ENCODE measurements at regions not wholly inside any gene's neighbourhood (a gene's known extent, or its start where the extent isn't known, plus 50 kb on each side); places are given as distances from the start of the nearest gene placed in this dataset.

DNA sequence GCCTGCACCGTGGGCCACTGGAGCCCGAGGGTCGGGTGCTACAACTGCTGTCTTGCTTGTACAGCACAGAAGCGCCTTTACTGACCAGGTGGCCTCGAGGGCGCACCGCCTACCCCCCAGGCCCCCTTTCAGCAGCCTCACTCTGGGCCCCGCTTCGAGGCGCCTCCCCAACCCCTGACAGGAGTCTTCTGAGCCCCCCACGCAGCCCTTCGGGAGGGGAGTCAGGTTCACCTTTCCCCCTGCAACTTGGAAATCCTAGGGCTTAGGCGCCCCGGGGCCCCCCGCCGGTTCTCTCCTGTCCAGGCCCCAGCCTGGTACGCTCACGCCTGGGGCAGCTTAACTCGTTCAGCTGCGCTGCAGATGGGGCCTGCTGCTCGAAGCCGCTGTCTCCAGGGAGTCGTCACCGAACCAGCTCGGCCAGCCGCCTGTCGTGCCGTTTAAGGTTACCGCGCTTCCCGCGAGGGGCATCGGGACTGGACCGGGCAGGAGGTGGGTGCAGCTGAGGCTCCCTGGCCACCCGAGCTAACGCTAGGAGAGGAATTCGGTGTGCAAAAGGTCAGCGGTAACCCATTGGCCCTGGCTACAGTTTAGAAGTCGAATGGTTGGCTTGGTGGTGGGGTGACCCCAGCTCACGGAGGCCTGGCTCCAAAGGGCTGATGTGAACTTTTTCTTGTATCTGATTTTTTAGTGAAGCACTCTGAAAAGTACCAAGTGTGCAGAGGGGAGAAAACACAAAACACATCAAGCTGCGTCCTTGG, 58.9 kb upstream of the BCOR start:
- H3K27ac ChIP-seq (replicated peaks), result peak overlapping the region; percentile 71
- no peaks in the 10 kb centered on the region for H3K27me3 ChIP-seq (ENCODE audit: insufficient read depth, poor library complexity, severe bottlenecking)
- no peak for DNase-seq (ENCODE audit: low read depth in 1 of 2, low spot score in 1 of 2)
- no peak overlapping the region for H3K4me3 ChIP-seq (replicated peaks; ENCODE audit: insufficient read depth, low read length)
- no peak for TF ChIP-seq GABPA (IDR thresholded peaks at IDR 0.05; ENCODE audit: low read depth)

DNA sequence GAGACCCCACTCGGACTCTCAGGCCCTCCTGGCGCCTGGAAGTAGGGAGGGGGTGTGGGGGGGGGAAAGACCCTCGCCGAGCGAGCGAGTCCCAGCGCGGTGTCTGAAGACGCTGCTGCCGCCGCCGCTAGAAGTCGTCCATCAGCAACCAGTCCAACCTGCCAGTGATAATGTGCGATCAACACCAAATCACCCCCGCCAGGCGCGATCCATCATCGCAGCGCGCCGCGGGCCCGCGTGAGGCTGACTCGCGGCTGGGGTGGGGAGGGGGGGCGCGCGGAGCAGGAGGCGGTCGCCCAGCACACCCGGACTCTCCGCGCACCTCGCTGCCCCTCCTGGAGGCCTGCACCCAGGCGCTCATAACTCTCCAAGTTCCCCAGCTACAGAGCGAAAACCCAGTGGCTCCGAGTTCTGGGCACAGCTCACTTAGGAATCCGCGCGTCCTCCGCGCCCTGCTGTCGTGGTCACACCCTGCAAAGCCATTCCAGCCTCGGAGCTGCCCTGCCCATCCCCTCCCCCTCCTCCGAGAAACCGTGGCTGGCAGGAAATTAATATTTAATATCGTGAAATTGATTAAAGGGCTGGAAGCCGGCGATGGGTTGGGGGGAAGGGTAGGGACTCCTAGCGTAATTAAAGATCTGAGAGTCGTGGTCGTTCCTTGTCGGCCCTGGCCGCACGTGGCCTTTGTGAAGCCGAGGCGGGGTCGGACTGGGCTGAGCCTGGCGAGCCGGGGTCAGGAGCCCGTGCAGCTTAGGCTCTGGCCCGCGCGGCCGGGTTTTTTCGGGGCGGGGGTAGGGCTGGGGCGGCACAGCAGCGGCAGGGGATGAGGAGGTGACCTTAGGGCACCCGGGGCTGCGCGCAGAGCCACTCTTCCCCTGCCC, 58.1 kb upstream of the BCOR start:
- Histone ChIP-seq H3K27ac (replicated peaks) (peak overlapping the region; percentile 93), H3K4me3 (replicated peaks; ENCODE audit: insufficient read depth, low read length) (peak overlapping the region; percentile 32), H3K27me3 (ENCODE audit: insufficient read depth, poor library complexity, severe bottlenecking) (no peaks in the 10 kb centered on the region)
- peak in 1 of 2 experiments; percentile 25 for DNase-seq (ENCODE audit: low read depth in 1 of 2, low spot score in 1 of 2)
- TF ChIP-seq SPI1 (IDR thresholded peaks at IDR 0.05; ENCODE audit: borderline replicate concordance, low read depth) (no peak), POLR2AphosphoS5 (IDR thresholded peaks at IDR 0.05; ENCODE audit: low read depth) (no peak), GABPA (IDR thresholded peaks at IDR 0.05; ENCODE audit: low read depth) (no peak)
- TF ChIP-seq, protein P1, sequence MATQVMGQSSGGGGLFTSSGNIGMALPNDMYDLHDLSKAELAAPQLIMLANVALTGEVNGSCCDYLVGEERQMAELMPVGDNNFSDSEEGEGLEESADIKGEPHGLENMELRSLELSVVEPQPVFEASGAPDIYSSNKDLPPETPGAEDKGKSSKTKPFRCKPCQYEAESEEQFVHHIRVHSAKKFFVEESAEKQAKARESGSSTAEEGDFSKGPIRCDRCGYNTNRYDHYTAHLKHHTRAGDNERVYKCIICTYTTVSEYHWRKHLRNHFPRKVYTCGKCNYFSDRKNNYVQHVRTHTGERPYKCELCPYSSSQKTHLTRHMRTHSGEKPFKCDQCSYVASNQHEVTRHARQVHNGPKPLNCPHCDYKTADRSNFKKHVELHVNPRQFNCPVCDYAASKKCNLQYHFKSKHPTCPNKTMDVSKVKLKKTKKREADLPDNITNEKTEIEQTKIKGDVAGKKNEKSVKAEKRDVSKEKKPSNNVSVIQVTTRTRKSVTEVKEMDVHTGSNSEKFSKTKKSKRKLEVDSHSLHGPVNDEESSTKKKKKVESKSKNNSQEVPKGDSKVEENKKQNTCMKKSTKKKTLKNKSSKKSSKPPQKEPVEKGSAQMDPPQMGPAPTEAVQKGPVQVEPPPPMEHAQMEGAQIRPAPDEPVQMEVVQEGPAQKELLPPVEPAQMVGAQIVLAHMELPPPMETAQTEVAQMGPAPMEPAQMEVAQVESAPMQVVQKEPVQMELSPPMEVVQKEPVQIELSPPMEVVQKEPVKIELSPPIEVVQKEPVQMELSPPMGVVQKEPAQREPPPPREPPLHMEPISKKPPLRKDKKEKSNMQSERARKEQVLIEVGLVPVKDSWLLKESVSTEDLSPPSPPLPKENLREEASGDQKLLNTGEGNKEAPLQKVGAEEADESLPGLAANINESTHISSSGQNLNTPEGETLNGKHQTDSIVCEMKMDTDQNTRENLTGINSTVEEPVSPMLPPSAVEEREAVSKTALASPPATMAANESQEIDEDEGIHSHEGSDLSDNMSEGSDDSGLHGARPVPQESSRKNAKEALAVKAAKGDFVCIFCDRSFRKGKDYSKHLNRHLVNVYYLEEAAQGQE (IDR thresholded peaks at IDR 0.05; ENCODE audit: insufficient replicate concordance, low read depth), result no peak
- TF ChIP-seq, protein P2, sequence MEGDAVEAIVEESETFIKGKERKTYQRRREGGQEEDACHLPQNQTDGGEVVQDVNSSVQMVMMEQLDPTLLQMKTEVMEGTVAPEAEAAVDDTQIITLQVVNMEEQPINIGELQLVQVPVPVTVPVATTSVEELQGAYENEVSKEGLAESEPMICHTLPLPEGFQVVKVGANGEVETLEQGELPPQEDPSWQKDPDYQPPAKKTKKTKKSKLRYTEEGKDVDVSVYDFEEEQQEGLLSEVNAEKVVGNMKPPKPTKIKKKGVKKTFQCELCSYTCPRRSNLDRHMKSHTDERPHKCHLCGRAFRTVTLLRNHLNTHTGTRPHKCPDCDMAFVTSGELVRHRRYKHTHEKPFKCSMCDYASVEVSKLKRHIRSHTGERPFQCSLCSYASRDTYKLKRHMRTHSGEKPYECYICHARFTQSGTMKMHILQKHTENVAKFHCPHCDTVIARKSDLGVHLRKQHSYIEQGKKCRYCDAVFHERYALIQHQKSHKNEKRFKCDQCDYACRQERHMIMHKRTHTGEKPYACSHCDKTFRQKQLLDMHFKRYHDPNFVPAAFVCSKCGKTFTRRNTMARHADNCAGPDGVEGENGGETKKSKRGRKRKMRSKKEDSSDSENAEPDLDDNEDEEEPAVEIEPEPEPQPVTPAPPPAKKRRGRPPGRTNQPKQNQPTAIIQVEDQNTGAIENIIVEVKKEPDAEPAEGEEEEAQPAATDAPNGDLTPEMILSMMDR (IDR thresholded peaks at IDR 0.05; ENCODE audit: insufficient read depth, low read length), result no peak

DNA sequence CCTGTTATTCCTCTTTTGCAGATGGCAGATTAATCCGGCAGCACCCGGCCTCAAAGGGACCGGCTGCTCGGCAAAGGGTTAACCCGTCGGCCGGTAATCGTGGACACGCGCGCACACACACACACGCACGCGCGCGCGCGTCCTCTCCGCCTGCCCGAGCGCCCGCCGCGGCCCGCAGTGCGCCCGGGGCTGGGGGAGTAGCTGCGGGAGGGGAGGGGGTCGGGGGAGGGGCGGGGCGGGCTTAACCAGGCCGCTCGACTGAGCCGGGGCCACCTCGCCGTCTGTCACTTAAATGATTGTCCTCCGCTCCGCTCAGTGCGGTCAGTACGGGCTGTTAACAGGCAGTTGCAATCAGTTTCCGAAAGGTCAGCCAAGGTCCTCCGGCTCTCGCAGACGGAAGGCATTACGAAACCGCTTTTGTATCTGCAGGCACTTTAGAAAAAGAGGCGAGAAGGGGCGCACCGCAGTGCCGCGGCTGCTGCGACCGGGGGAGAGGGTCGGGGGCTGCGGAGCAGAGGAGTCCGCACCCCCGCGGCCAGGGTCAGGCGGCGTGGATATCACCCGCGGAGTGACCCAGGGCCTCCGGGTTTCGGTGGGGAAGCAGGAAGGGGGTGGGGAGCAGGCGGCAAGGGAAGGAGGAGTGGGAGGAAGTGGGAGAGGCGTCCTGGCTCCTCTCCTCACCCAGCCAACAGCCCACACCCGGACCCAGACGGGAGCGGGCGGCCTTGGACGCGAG, 57.3 kb upstream of the BCOR start:
- Histone ChIP-seq H3K27me3 (ENCODE audit: insufficient read depth, poor library complexity, severe bottlenecking) (no peaks in the 10 kb centered on the region), H3K27ac (replicated peaks) (peak overlapping the region; percentile 93), H3K4me3 (replicated peaks; ENCODE audit: insufficient read depth, low read length) (peak overlapping the region; percentile 34)
- peak; percentile 78 to 87 for DNase-seq (ENCODE audit: low read depth in 1 of 2, low spot score in 1 of 2)
- TF ChIP-seq, protein P1 (IDR thresholded peaks at IDR 0.05; ENCODE audit: insufficient replicate concordance, low read depth), result no peak
- TF ChIP-seq GABPA (IDR thresholded peaks at IDR 0.05; ENCODE audit: low read depth) (no peak), SPI1 (IDR thresholded peaks at IDR 0.05; ENCODE audit: borderline replicate concordance, low read depth) (peak; percentile 61)

DNA sequence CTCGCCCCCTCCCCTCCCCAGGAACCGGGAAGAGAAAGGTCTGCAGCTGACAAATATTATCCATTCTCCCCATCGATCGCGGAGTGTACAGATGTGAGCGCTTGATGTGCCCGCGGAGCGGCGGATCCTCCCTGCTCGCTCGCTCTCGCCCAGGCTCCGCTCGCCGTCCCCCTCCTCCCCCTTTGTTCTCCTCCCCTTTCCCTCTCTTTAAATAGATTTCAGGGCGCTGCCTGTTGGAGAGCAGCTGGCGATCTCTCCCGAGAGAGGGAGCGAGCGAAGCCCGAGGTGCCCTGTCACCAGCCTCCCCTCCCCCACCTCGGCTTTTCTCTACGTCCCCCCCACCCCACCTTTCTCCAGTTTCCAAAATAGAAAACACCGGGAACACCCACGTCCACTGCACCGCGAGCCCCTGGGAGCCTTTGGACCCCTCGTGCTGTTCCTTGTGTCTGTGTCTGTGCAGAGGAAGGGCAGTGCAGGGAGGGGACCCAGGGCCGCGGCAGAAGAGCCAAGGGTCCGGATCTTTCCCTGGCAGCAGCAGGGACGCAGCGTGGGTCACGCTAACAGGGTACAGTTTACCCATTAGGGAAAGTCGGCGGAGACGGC, 56.6 kb upstream of the BCOR start:
- Histone ChIP-seq H3K27ac (replicated peaks) (peak overlapping the region; percentile 93), H3K4me3 (replicated peaks; ENCODE audit: insufficient read depth, low read length) (peak overlapping the region; percentile 34), H3K27me3 (ENCODE audit: insufficient read depth, poor library complexity, severe bottlenecking) (no peaks in the 10 kb centered on the region)
- peak; percentile 41 to 51 for DNase-seq (ENCODE audit: low read depth in 1 of 2, low spot score in 1 of 2)
- TF ChIP-seq SPI1 (IDR thresholded peaks at IDR 0.05; ENCODE audit: borderline replicate concordance, low read depth), result no peak
- TF ChIP-seq, protein P2 (IDR thresholded peaks at IDR 0.05; ENCODE audit: insufficient read depth, low read length), result no peak
- TF ChIP-seq, protein P1 (IDR thresholded peaks at IDR 0.05; ENCODE audit: insufficient replicate concordance, low read depth), result peak; percentile 25
